ENCODE measurements at regions not wholly inside any gene's neighbourhood (a gene's known extent, or its start where the extent isn't known, plus 50 kb on each side); places are given as distances from the start of the nearest gene placed in this dataset.

DNA sequence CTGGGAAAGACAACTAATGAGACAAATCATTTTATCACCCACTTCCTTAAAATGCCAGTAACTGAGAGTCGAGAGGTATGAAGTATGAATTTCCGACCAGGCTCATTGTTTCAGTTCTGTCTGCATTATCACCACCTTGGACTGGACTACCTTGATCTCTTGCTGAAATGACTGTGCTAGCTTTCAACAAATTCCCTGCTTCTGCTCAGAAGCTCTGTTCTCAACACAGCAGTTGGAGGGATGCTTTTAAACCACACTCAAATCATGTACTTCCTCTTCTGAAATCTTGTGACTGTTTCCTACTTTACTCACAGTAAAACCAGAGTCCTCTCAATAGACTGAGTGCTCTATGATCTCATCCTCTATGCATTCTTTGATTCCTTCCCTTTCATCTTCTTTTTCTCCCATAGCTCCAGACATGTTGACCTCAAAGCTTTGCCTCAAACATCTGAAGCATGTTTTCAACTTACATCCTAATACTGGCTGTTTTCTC, 195.8 kb downstream of the KCNJ2 start:
- Histone ChIP-seq H3K4me3 (ENCODE audit: low read length) (no peak overlapping the region), H3K9me3 (ENCODE audit: control insufficient read depth, low read length) (no peaks in the 10 kb centered on the region), H3K4me1 (ENCODE audit: control insufficient read depth, insufficient read depth, low read length) (no peaks in the 10 kb centered on the region), H3K36me3 (ENCODE audit: control insufficient read depth, insufficient read depth, low read length) (no peaks in the 10 kb centered on the region), H3K27me3 (ENCODE audit: control insufficient read depth, insufficient read depth, low read length) (no peaks in the 10 kb centered on the region), H3K9ac (ENCODE audit: low read length) (no peak overlapping the region)

DNA sequence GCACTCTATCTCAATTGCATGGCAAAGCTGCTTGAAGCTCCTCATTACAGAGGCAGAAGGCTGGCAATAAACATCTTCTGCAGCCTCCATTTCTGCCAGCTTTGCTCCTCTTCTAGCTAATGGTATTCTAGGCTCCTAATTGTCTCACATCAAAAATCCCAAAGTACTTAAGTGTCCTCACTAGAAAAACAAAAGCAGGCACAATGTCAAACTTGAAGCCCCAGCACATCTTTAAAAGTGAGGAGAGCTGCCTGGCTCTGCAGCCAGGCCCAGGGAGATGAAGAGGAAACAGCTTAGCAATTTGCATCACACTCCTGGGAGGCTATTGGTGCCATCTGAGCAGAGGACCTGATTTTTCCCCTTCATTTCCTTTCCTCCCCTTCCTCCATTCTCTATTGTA, 197.1 kb downstream of the KCNJ2 start:
- Histone ChIP-seq H3K4me3 (ENCODE audit: low read length) (no peak overlapping the region), H3K9me3 (ENCODE audit: control insufficient read depth, low read length) (no peaks in the 10 kb centered on the region), H3K27me3 (ENCODE audit: control insufficient read depth, insufficient read depth, low read length) (no peaks in the 10 kb centered on the region), H3K9ac (ENCODE audit: low read length) (no peak overlapping the region), H3K36me3 (ENCODE audit: control insufficient read depth, insufficient read depth, low read length) (no peaks in the 10 kb centered on the region), H3K4me1 (ENCODE audit: control insufficient read depth, insufficient read depth, low read length) (no peaks in the 10 kb centered on the region)

DNA sequence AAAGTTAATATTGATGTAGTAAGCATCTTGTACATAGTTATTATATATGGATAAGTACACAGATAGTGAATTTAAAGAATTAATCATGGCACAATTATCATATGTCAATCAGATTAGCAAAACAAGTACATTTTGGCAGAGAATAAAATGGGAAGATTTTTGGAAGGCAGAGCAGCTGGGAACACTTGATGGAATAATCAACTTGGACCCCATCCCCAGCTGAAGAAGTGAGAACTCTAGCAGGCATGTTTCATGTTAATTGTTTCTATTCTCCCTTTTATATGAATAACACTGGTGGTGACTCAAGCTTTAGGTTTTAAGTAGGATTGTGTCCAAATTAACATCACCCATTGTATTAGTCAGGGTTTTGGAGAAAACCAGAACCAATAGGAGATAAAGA, 198.7 kb downstream of the KCNJ2 start:
- Histone ChIP-seq H3K9me3 (ENCODE audit: control insufficient read depth, low read length) (no peaks in the 10 kb centered on the region), H3K4me1 (ENCODE audit: control insufficient read depth, insufficient read depth, low read length) (no peaks in the 10 kb centered on the region), H3K4me3 (ENCODE audit: low read length) (no peak overlapping the region), H3K27me3 (ENCODE audit: control insufficient read depth, insufficient read depth, low read length) (no peaks in the 10 kb centered on the region), H3K9ac (ENCODE audit: low read length) (no peak overlapping the region), H3K36me3 (ENCODE audit: control insufficient read depth, insufficient read depth, low read length) (no peaks in the 10 kb centered on the region)

DNA sequence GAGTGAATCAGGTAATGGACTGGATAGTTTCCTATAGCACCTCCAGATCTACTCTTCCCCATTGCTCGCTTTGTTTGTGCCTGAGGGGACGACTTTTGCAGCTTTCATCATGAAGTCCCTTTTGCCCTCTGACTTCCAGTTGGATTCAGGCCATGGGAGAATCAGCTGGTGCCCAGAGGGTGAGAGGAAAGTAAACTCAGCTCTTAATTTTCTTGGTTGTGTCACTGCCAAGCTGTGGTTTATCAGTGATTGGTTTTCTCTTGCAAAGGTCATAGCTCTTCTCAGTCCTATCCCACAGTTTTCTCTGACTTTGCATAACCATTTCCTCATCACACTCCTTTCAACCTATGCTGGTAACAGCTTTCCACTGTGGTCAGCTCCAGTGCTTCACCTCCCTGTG, 200.1 kb downstream of the KCNJ2 start:
- Histone ChIP-seq H3K9ac (ENCODE audit: low read length) (no peak overlapping the region), H3K4me3 (ENCODE audit: low read length) (no peak overlapping the region), H3K27me3 (ENCODE audit: control insufficient read depth, insufficient read depth, low read length) (no peaks in the 10 kb centered on the region), H3K9me3 (ENCODE audit: control insufficient read depth, low read length) (no peaks in the 10 kb centered on the region), H3K36me3 (ENCODE audit: control insufficient read depth, insufficient read depth, low read length) (no peaks in the 10 kb centered on the region), H3K4me1 (ENCODE audit: control insufficient read depth, insufficient read depth, low read length) (no peaks in the 10 kb centered on the region)

DNA sequence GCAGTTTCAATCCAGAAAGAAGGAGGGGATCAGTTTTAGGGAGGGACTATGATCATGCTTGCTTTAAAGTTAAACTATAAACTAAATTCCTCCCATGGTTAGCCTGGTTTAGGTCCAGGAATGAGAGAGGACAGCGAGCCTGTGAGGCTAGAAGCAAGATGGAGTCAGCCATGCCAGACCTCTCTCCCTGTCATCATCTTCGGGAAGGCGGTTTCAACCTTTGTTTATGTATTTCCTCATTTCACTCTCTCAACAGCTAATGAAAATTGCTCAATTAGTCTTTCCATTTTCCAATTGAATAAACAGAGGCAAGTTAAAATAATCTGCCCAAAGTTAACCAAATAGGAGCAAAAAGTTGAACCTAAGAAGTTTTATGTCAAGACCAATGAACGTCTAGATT, 201.5 kb downstream of the KCNJ2 start:
- H3K9me3 ChIP-seq (ENCODE audit: control insufficient read depth, low read length), result no peaks in the 10 kb centered on the region
- no peaks in the 10 kb centered on the region for H3K27me3 ChIP-seq (ENCODE audit: control insufficient read depth, insufficient read depth, low read length)
- H3K4me3 ChIP-seq (ENCODE audit: low read length), result no peak overlapping the region
- H3K9ac ChIP-seq (ENCODE audit: low read length), result no peak overlapping the region
- no peaks in the 10 kb centered on the region for H3K36me3 ChIP-seq (ENCODE audit: control insufficient read depth, insufficient read depth, low read length)
- no peaks in the 10 kb centered on the region for H3K4me1 ChIP-seq (ENCODE audit: control insufficient read depth, insufficient read depth, low read length)

DNA sequence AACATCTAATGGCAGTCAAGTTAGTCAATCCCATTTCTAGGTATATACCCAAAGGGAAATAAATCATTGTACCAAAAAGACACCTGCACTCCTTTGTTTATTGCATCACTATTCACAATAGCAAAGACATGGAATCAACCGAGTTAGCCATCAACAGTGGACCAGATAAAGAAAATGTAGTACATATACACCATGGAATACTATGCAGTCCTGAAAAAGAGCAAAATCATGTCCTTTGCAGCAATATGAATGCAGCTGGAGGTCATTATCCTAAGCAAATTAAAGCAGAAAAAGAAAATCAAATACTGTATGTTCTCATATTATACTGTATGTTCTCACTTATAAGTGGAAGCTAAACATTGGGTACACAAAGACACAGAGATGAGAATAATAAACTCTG, 204.0 kb downstream of the KCNJ2 start:
- H3K4me1 ChIP-seq (ENCODE audit: control insufficient read depth, insufficient read depth, low read length), result no peaks in the 10 kb centered on the region
- H3K4me3 ChIP-seq (ENCODE audit: low read length), result no peak overlapping the region
- H3K9me3 ChIP-seq (ENCODE audit: control insufficient read depth, low read length), result no peaks in the 10 kb centered on the region
- H3K36me3 ChIP-seq (ENCODE audit: control insufficient read depth, insufficient read depth, low read length), result no peaks in the 10 kb centered on the region
- no peak overlapping the region for H3K9ac ChIP-seq (ENCODE audit: low read length)
- no peaks in the 10 kb centered on the region for H3K27me3 ChIP-seq (ENCODE audit: control insufficient read depth, insufficient read depth, low read length)

DNA sequence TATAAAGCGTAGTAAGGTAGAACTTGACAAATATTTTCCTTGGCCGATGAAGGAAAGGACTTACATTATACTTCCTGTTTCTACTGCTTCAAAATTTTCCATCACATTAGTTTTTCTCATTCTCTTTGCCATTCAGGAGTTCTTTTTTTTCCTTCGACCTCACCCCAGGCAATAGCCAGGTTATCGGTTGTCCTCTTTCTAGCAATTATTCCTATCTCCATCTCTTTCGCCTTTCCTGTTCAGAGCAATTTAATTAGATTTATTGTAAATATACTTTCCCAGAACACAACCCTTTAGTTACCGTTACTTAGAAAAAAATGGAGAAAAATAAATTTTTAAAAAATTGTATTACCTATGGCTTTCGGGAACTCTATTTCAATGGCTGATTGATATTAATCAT, 205.2 kb downstream of the KCNJ2 start:
- H3K9me3 ChIP-seq (ENCODE audit: control insufficient read depth, low read length), result no peaks in the 10 kb centered on the region
- no peaks in the 10 kb centered on the region for H3K4me1 ChIP-seq (ENCODE audit: control insufficient read depth, insufficient read depth, low read length)
- H3K27me3 ChIP-seq (ENCODE audit: control insufficient read depth, insufficient read depth, low read length), result no peaks in the 10 kb centered on the region
- no peaks in the 10 kb centered on the region for H3K36me3 ChIP-seq (ENCODE audit: control insufficient read depth, insufficient read depth, low read length)
- no peak overlapping the region for H3K9ac ChIP-seq (ENCODE audit: low read length)
- H3K4me3 ChIP-seq (ENCODE audit: low read length), result no peak overlapping the region

DNA sequence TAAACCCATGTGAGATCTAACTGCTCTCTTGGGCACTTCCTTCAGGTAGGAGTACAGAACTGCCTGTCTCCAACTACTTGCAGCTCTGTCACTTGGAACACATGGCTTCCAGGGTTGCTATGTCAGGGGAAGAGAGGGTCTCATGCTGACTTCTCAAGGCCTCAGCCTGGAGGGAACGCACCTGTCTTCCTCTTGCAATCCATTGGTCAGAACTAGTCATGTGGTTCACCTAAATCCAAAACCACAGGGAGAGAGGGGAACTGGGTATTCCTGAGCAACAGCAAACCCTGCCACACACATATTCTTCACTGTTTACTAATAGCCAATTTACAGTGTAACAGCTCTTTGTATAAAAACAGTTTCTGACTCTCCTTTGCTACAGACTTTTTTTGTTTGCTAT, 206.1 kb downstream of the KCNJ2 start:
- H3K9me3 ChIP-seq (ENCODE audit: control insufficient read depth, low read length), result no peaks in the 10 kb centered on the region
- H3K4me1 ChIP-seq (ENCODE audit: control insufficient read depth, insufficient read depth, low read length), result no peaks in the 10 kb centered on the region
- no peaks in the 10 kb centered on the region for H3K27me3 ChIP-seq (ENCODE audit: control insufficient read depth, insufficient read depth, low read length)
- no peak overlapping the region for H3K9ac ChIP-seq (ENCODE audit: low read length)
- no peaks in the 10 kb centered on the region for H3K36me3 ChIP-seq (ENCODE audit: control insufficient read depth, insufficient read depth, low read length)
- H3K4me3 ChIP-seq (ENCODE audit: low read length), result no peak overlapping the region

DNA sequence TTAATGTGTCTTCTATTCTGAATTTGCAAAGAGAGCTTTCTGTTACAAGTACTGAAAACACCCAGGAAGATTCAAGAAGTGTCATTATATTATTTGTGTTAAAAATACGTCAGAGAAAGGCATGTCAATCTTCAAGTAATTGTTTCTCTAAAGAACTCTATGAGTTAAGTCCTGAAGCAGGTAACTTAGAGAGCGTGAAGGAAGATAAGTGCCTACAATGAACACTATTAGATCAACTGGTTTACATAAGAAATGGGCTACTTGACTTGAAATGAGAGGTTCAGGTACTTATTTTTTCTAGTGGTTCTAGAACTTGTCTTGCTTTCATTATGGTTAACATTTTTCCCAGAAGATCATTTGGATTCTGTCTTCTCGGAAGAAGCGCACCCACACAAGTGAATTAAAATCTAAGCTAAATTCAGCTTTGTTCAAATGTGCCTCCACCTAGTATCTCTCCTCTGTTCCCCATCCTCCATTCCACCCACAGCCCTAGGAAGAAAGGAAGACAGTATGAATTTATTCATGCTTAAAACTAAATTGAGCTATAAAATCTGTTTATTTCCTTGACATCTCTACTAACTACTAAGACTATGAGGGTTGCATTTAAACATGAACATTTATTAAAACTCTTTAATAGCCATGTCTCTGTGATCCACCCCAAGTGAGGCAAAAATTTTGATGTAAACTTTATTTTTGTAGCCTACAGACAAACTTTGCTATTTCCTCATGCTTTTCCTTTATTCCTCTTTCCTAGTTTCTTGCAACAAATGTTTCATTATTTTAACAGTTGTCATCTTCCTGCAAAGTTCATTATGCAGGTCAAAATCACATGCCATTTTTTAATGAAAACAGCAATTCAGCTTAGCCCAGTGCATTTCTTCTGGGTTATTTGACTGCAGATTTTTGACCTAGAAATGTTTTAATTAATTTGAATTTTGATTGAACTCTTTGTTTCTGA, 206.8 kb downstream of the KCNJ2 start:
- H3K36me3 ChIP-seq (ENCODE audit: control insufficient read depth, insufficient read depth, low read length), result no peaks in the 10 kb centered on the region
- H3K9ac ChIP-seq (ENCODE audit: low read length), result no peak overlapping the region
- H3K4me1 ChIP-seq (ENCODE audit: control insufficient read depth, insufficient read depth, low read length), result no peaks in the 10 kb centered on the region
- no peaks in the 10 kb centered on the region for H3K27me3 ChIP-seq (ENCODE audit: control insufficient read depth, insufficient read depth, low read length)
- H3K4me3 ChIP-seq (ENCODE audit: low read length), result no peak overlapping the region
- no peaks in the 10 kb centered on the region for H3K9me3 ChIP-seq (ENCODE audit: control insufficient read depth, low read length)

DNA sequence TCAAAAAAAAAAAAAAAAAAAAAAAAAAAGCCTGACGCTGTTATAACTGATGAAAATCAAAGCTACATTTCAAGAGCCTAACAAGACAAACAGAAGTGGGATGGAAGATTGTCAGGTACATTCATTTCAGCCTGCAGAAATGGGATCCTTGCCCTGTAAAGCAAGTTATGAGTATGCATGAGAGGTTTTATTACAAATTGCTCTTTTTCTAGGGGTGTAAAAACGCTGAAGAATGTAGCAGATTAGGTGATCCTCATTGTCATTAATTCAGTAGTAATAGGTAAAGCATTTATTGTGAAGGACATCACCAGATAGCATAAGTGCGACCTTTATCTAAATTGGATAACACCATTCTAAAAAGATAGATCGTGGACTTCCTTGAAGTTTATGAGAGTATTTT, 208.3 kb downstream of the KCNJ2 start:
- H3K4me1 ChIP-seq (ENCODE audit: control insufficient read depth, insufficient read depth, low read length), result no peaks in the 10 kb centered on the region
- no peaks in the 10 kb centered on the region for H3K27me3 ChIP-seq (ENCODE audit: control insufficient read depth, insufficient read depth, low read length)
- H3K9ac ChIP-seq (ENCODE audit: low read length), result no peak overlapping the region
- H3K4me3 ChIP-seq (ENCODE audit: low read length), result no peak overlapping the region
- no peaks in the 10 kb centered on the region for H3K36me3 ChIP-seq (ENCODE audit: control insufficient read depth, insufficient read depth, low read length)
- no peaks in the 10 kb centered on the region for H3K9me3 ChIP-seq (ENCODE audit: control insufficient read depth, low read length)

DNA sequence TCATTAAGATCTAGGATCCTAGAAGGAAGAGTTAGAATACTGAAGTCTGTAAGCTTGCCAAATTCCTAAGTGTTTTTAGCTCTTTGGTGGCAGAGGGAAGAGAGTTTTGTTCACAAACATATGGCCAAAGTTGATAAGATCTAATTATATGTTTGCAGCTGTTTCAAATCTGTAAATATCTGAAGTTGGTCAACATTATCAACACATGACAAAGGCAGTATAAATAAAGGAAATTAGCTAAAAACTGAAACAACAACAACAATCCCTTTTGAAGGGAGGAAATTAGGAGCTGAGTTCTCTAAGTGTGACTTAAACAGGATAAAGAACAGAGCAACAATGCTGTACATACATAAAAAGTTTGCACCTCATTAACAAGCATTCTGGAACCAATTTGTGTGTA, 208.7 kb downstream of the KCNJ2 start:
- Histone ChIP-seq H3K27me3 (ENCODE audit: control insufficient read depth, insufficient read depth, low read length) (no peaks in the 10 kb centered on the region), H3K36me3 (ENCODE audit: control insufficient read depth, insufficient read depth, low read length) (no peaks in the 10 kb centered on the region), H3K9me3 (ENCODE audit: control insufficient read depth, low read length) (no peaks in the 10 kb centered on the region), H3K4me3 (ENCODE audit: low read length) (no peak overlapping the region), H3K4me1 (ENCODE audit: control insufficient read depth, insufficient read depth, low read length) (no peaks in the 10 kb centered on the region), H3K9ac (ENCODE audit: low read length) (no peak overlapping the region)

DNA sequence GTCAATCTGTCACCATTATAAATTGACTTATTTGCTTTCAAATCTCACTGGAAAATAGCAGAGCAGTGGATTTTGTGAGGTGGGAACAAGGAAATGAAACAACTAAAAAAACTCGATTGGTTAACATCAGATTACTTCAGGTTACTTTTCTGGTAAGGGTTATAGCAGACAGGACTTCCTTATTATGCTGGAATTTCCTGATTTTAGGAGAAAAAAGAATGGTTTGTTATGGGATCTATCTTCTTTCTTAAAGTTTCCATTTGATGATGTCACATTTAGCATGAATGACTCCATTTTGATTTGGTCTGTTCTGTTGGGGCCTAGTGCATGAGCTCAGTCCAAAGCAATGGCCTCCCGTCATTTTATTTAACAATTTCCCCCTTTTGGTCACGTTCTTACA, 210.6 kb downstream of the KCNJ2 start:
- Histone ChIP-seq H3K27me3 (ENCODE audit: control insufficient read depth, insufficient read depth, low read length) (no peaks in the 10 kb centered on the region), H3K36me3 (ENCODE audit: control insufficient read depth, insufficient read depth, low read length) (no peaks in the 10 kb centered on the region), H3K9ac (ENCODE audit: low read length) (no peak overlapping the region), H3K9me3 (ENCODE audit: control insufficient read depth, low read length) (no peaks in the 10 kb centered on the region), H3K4me1 (ENCODE audit: control insufficient read depth, insufficient read depth, low read length) (no peaks in the 10 kb centered on the region), H3K4me3 (ENCODE audit: low read length) (no peak overlapping the region)

Measured in mucosa of stomach (tissue), 1 donor.